Stimulated activated memory B cell treated with anti-CD40 and anti-IgM and Interleukin-4, amounts not matched to agents 10 μg/mL and 1 μg/mL and 100 μg/mL, for 72 hours (primary cell): ENCODE measurements at regions not wholly inside any gene's neighbourhood (a gene's known extent, or its start where the extent isn't known, plus 50 kb on each side); places are given as distances from the start of the nearest gene placed in this dataset.
"Not testable (repeated sequence)": the region's sequence is repeated elsewhere in the genome, so short reads cannot be mapped to it uniquely, and the experiment has no call there.

Experiments
- ATAC-seq: fragments of 150-1000 bp; cut with Tn5 transposase; 2 replicates; pipeline ENCODE4 v1.10.0; 2021
- H3K27ac Mint-ChIP-seq: one replicate; pipeline ENCODE4 v1.8.0; 2022; ENCODE audit warnings: mild to moderate bottlenecking, mixed read lengths
- H3K27me3 Mint-ChIP-seq: one replicate; pipeline ENCODE4 v1.8.0; 2022; ENCODE audit warnings: mixed read lengths
- H3K36me3 Mint-ChIP-seq: one replicate; pipeline ENCODE4 v1.8.0; 2022; ENCODE audit warnings: mixed read lengths
- H3K4me1 Mint-ChIP-seq: one replicate; pipeline ENCODE4 v1.8.0; 2022; ENCODE audit warnings: mixed read lengths
- H3K4me3 Mint-ChIP-seq: one replicate; pipeline ENCODE4 v1.8.0; 2022; ENCODE audit warnings: mild to moderate bottlenecking, moderate library complexity, mixed read lengths
- H3K9me3 Mint-ChIP-seq: one replicate; pipeline ENCODE4 v1.8.0; 2022; ENCODE audit warnings: mixed read lengths

GRCh38 chr3:21923156-21923555 lies 172.1 kb upstream of the ZNF385D start:
- not testable (repeated sequence) for ATAC-seq, H3K4me1 Mint-ChIP-seq, H3K27me3 Mint-ChIP-seq, H3K36me3 Mint-ChIP-seq, H3K27ac Mint-ChIP-seq, H3K4me3 Mint-ChIP-seq
- peaks cover 15% of the 10 kb centered on the region for H3K9me3 Mint-ChIP-seq

GRCh38 chr3:21927261-21927660 lies 176.3 kb upstream of the ZNF385D start:
- ATAC-seq: no peak
- Mint-ChIP-seq H3K4me1 (no peaks in the 10 kb centered on the region), H3K27ac (no peak overlapping the region), H3K27me3 (no peaks in the 10 kb centered on the region), H3K36me3 (no peaks in the 10 kb centered on the region), H3K4me3 (no peak overlapping the region), H3K9me3 (peaks cover 12% of the 10 kb centered on the region)

GRCh38 chr3:21934591-21934990 lies 183.6 kb upstream of the ZNF385D start:
- H3K4me1 Mint-ChIP-seq: no peaks in the 10 kb centered on the region
- ATAC-seq: no peak

GRCh38 chr3:21936207-21936606 lies 185.2 kb upstream of the ZNF385D start:
- ATAC-seq: no peak
- Mint-ChIP-seq H3K27me3 (no peaks in the 10 kb centered on the region), H3K4me1 (no peaks in the 10 kb centered on the region), H3K9me3 (no peaks in the 10 kb centered on the region), H3K36me3 (no peaks in the 10 kb centered on the region), H3K27ac (no peak overlapping the region), H3K4me3 (no peak overlapping the region)

More at GRCh38 chr3:21934591-21934990, 183.6 kb upstream of the ZNF385D start:
- H3K36me3 Mint-ChIP-seq: no peaks in the 10 kb centered on the region
- H3K27ac Mint-ChIP-seq: no peak overlapping the region
- no peak overlapping the region for H3K4me3 Mint-ChIP-seq
- H3K27me3 Mint-ChIP-seq: no peaks in the 10 kb centered on the region
- H3K9me3 Mint-ChIP-seq: no peaks in the 10 kb centered on the region

GRCh38 chr3:21938267-21938681 lies 187.3 kb upstream of the ZNF385D start:
- no peaks in the 10 kb centered on the region for H3K27me3 Mint-ChIP-seq
- no peak for ATAC-seq
- H3K36me3 Mint-ChIP-seq: no peaks in the 10 kb centered on the region
- H3K9me3 Mint-ChIP-seq: no peaks in the 10 kb centered on the region
- H3K27ac Mint-ChIP-seq: no peak overlapping the region
- H3K4me1 Mint-ChIP-seq: no peaks in the 10 kb centered on the region
- H3K4me3 Mint-ChIP-seq: no peak overlapping the region

GRCh38 chr3:21942328-21942727 lies 191.3 kb upstream of the ZNF385D start:
- Mint-ChIP-seq H3K4me1 (no peaks in the 10 kb centered on the region), H3K4me3 (no peak overlapping the region)
- ATAC-seq: no peak

GRCh38 chr3:21944251-21944650 lies 193.2 kb upstream of the ZNF385D start:
- H3K27ac Mint-ChIP-seq: no peak overlapping the region
- no peaks in the 10 kb centered on the region for H3K4me1 Mint-ChIP-seq
- no peak overlapping the region for H3K4me3 Mint-ChIP-seq
- H3K36me3 Mint-ChIP-seq: no peaks in the 10 kb centered on the region
- no peaks in the 10 kb centered on the region for H3K9me3 Mint-ChIP-seq
- no peak for ATAC-seq
- no peaks in the 10 kb centered on the region for H3K27me3 Mint-ChIP-seq

More at GRCh38 chr3:21942328-21942727, 191.3 kb upstream of the ZNF385D start:
- Mint-ChIP-seq H3K9me3 (no peaks in the 10 kb centered on the region), H3K27ac (no peak overlapping the region), H3K27me3 (no peaks in the 10 kb centered on the region), H3K36me3 (no peaks in the 10 kb centered on the region)

- ATAC-seq: no peak
- Mint-ChIP-seq H3K27ac (no peak overlapping the region), H3K36me3 (no peaks in the 10 kb centered on the region), H3K4me3 (no peak overlapping the region), H3K27me3 (no peaks in the 10 kb centered on the region), H3K4me1 (no peaks in the 10 kb centered on the region), H3K9me3 (peaks cover 9% of the 10 kb centered on the region)
Observed at GRCh38 chr3:21952856-21953255, 201.8 kb upstream of the ZNF385D start.

- H3K4me3 Mint-ChIP-seq: no peak overlapping the region
- no peaks in the 10 kb centered on the region for H3K27me3 Mint-ChIP-seq
- no peaks in the 10 kb centered on the region for H3K4me1 Mint-ChIP-seq
- H3K36me3 Mint-ChIP-seq: no peaks in the 10 kb centered on the region
- no peak for ATAC-seq
- peaks cover 9% of the 10 kb centered on the region for H3K9me3 Mint-ChIP-seq
- H3K27ac Mint-ChIP-seq: no peak overlapping the region
Observed at GRCh38 chr3:21954709-21955108, 203.7 kb upstream of the ZNF385D start.

GRCh38 chr3:21955406-21955805 lies 204.4 kb upstream of the ZNF385D start:
- Mint-ChIP-seq H3K4me3 (no peak overlapping the region), H3K4me1 (no peaks in the 10 kb centered on the region), H3K36me3 (no peaks in the 10 kb centered on the region), H3K9me3 (peaks cover 6% of the 10 kb centered on the region), H3K27me3 (no peaks in the 10 kb centered on the region), H3K27ac (no peak overlapping the region)
- ATAC-seq: no peak

GRCh38 chr3:21960033-21960432 lies 209.0 kb upstream of the ZNF385D start:
- no peaks in the 10 kb centered on the region for H3K36me3 Mint-ChIP-seq
- no peaks in the 10 kb centered on the region for H3K27me3 Mint-ChIP-seq
- no peak overlapping the region for H3K4me3 Mint-ChIP-seq
- no peak for ATAC-seq
- peaks cover 5% of the 10 kb centered on the region for H3K9me3 Mint-ChIP-seq
- H3K27ac Mint-ChIP-seq: no peak overlapping the region
- H3K4me1 Mint-ChIP-seq: no peaks in the 10 kb centered on the region

- H3K4me3 Mint-ChIP-seq: no peak overlapping the region
Observed at GRCh38 chr3:21962456-21962855, 211.4 kb upstream of the ZNF385D start.

GRCh38 chr3:21966457-21966856 lies 215.4 kb upstream of the ZNF385D start:
- not testable (repeated sequence) for H3K4me3 Mint-ChIP-seq, H3K36me3 Mint-ChIP-seq, H3K27me3 Mint-ChIP-seq, H3K27ac Mint-ChIP-seq, H3K4me1 Mint-ChIP-seq, ATAC-seq, H3K9me3 Mint-ChIP-seq

More at GRCh38 chr3:21962456-21962855, 211.4 kb upstream of the ZNF385D start:
- Mint-ChIP-seq H3K4me1 (no peaks in the 10 kb centered on the region), H3K36me3 (no peaks in the 10 kb centered on the region), H3K27me3 (no peaks in the 10 kb centered on the region), H3K27ac (no peak overlapping the region), H3K9me3 (peaks cover 3% of the 10 kb centered on the region)
- ATAC-seq: no peak

- no peaks in the 10 kb centered on the region for H3K36me3 Mint-ChIP-seq
- no peak overlapping the region for H3K4me3 Mint-ChIP-seq
- H3K9me3 Mint-ChIP-seq: peaks cover 8% of the 10 kb centered on the region
- H3K4me1 Mint-ChIP-seq: no peaks in the 10 kb centered on the region
- ATAC-seq: no peak
- no peaks in the 10 kb centered on the region for H3K27me3 Mint-ChIP-seq
- H3K27ac Mint-ChIP-seq: no peak overlapping the region
Observed at GRCh38 chr3:21979706-21980105, 228.7 kb upstream of the ZNF385D start.

- Mint-ChIP-seq H3K4me1 (no peaks in the 10 kb centered on the region), H3K36me3 (no peaks in the 10 kb centered on the region)
- ATAC-seq: no peak
Observed at GRCh38 chr3:21989341-21990042, 238.5 kb upstream of the ZNF385D start.

GRCh38 chr3:21991061-21991460 lies 240.1 kb upstream of the ZNF385D start:
- Mint-ChIP-seq H3K4me3 (no peak overlapping the region), H3K4me1 (no peaks in the 10 kb centered on the region), H3K27ac (no peak overlapping the region), H3K36me3 (no peaks in the 10 kb centered on the region), H3K27me3 (no peaks in the 10 kb centered on the region), H3K9me3 (no peaks in the 10 kb centered on the region)
- ATAC-seq: no peak

More at GRCh38 chr3:21989341-21990042, 238.5 kb upstream of the ZNF385D start:
- no peaks in the 10 kb centered on the region for H3K9me3 Mint-ChIP-seq
- no peaks in the 10 kb centered on the region for H3K27me3 Mint-ChIP-seq
- no peak overlapping the region for H3K27ac Mint-ChIP-seq
- H3K4me3 Mint-ChIP-seq: no peak overlapping the region
